GM08714 (cell line): ENCODE measurements at regions not wholly inside any gene's neighbourhood (a gene's known extent, or its start where the extent isn't known, plus 50 kb on each side); places are given as distances from the start of the nearest gene placed in this dataset.

Source experiments
- H3K4me3 ChIP-seq: fragments of 200-500 bp; sonication (Bioruptor generic); 2 replicates; pipeline ENCODE4 v1.5.1; 2014; ENCODE audit warnings: mild to moderate bottlenecking, low read length, inconsistent platforms
- ZNF274 ChIP-seq: IDR thresholded peaks from 2 replicates; pipeline ENCODE4 v1.6.1; 2012; ENCODE audit warnings: mild to moderate bottlenecking, low read depth, low read length

- TF ChIP-seq ZNF274, result no peak
- no peak overlapping the region for H3K4me3 ChIP-seq
Observed at GRCh38 chr2:9156483-9156882, 50.1 kb upstream of the ASAP2 start.

- H3K4me3 ChIP-seq, result no peak overlapping the region
- TF ChIP-seq ZNF274, result no peak
Observed at GRCh38 chr2:9154061-9154460, 52.6 kb upstream of the ASAP2 start.

- no peak overlapping the region for H3K4me3 ChIP-seq
- no peak for TF ChIP-seq ZNF274
Observed at GRCh38 chr2:9153643-9153980, 53.0 kb upstream of the ASAP2 start.

- TF ChIP-seq ZNF274, result no peak
- H3K4me3 ChIP-seq, result no peak overlapping the region
Observed at GRCh38 chr2:9152975-9153642, 53.5 kb upstream of the ASAP2 start.

- no peak for TF ChIP-seq ZNF274
- no peak overlapping the region for H3K4me3 ChIP-seq
Observed at GRCh38 chr2:9150906-9151305, 55.7 kb upstream of the ASAP2 start.

- H3K4me3 ChIP-seq, result no peak overlapping the region
- no peak for TF ChIP-seq ZNF274
Observed at GRCh38 chr2:9150568-9150900, 56.1 kb upstream of the ASAP2 start.

GRCh38 chr2:9149726-9150567 lies 56.7 kb upstream of the ASAP2 start:
- H3K4me3 ChIP-seq, result no peak overlapping the region
- TF ChIP-seq ZNF274, result no peak

GRCh38 chr2:9149388-9149660 lies 57.3 kb upstream of the ASAP2 start:
- H3K4me3 ChIP-seq, result no peak overlapping the region
- no peak for TF ChIP-seq ZNF274

GRCh38 chr2:9146646-9147045 lies 60.0 kb upstream of the ASAP2 start:
- no peak for TF ChIP-seq ZNF274
- no peak overlapping the region for H3K4me3 ChIP-seq

- TF ChIP-seq ZNF274, result no peak
- no peak overlapping the region for H3K4me3 ChIP-seq
Observed at GRCh38 chr2:9145752-9146430, 60.7 kb upstream of the ASAP2 start.

GRCh38 chr2:9145109-9145751 lies 61.4 kb upstream of the ASAP2 start:
- TF ChIP-seq ZNF274, result no peak
- no peak overlapping the region for H3K4me3 ChIP-seq

- H3K4me3 ChIP-seq, result no peak overlapping the region
- no peak for TF ChIP-seq ZNF274
Observed at GRCh38 chr2:9144617-9145016, 62.0 kb upstream of the ASAP2 start.

- H3K4me3 ChIP-seq, result no peak overlapping the region
- TF ChIP-seq ZNF274, result no peak
Observed at GRCh38 chr2:9144046-9144445, 62.6 kb upstream of the ASAP2 start.

- no peak for TF ChIP-seq ZNF274
- H3K4me3 ChIP-seq, result no peak overlapping the region; the same call in 1 of the 2 replicates
Observed at GRCh38 chr2:9143264-9143815, 63.3 kb upstream of the ASAP2 start.
